GM19025 (cell line): ENCODE measurements at regions not wholly inside any gene's neighbourhood (a gene's known extent, or its start where the extent isn't known, plus 50 kb on each side); places are given as distances from the start of the nearest gene placed in this dataset.

ENCODE experiments used
- ATAC-seq: cut with Tn5 transposase; IDR thresholded peaks from one replicate; pipeline ENCODE4 v1.9.1; 2021; ENCODE audit warnings: mild to moderate bottlenecking, low read depth, moderate library complexity; ENCODE audit not compliant: unreplicated experiment

DNA sequence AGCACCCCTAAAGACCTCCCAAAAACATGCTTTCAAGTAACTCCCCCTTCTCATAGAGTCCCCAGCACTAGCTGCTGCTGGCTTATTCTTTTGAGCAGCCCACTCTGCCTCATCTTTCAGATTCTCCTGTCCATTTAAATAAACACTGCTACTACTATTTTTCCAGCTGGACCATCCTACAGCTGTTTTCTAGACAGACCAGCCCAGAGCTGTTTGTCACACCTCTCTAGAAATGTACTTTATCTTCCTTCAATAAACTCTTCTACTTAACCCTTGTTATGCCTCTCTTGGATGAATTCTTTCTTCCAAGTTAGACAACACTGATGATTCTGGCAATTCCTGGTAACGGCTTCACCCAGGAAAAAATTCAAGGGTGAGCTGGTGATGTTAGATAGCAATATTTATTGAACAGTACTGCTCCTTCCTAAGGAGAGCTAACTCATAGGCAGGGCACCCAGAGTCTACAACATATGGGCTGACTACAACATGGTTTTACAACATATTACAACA is 995.7 kb downstream of the LRFN5 start:
- ATAC-seq, result no peak

DNA sequence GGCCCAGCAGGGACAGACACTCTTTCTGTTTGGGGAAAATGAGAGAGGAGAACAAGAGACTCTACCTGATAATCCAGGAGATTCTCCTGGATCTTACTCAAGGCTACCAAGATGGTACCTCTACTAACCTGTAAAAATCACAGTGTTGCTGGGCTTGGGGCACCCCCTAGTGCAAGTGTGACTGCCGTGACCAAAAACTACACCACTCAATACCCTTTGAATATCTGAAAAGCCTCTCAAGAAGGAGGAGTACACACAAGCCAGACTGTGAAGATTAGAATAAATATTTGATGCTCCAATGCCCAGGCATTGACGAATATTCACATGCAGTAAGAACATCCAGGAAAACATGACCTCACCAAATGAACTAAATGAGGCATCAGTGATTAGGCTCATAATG is 965.4 kb downstream of the LRFN5 start:
- no peak for ATAC-seq

DNA sequence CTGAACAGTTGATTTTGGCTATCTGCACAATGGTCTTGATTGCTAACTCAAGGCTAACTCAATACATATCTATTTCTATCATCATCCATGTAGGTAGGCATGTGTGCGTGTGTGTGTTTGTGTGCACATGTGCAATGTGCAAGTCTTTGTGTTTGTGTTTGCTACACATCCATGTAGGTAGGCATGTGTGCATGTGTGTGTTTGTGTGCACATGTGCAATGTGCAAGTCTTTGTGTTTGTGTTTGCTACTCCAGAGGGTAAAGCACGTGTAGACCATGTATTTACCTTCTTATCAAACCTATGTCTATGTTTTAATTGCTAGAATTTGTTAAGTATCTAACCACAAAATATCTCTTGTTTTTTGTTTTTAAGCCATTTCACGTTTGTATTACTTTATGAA is 962.6 kb downstream of the LRFN5 start:
- no peak for ATAC-seq

- no peak for ATAC-seq
These were observed 958.9 kb downstream of the LRFN5 start for GRCh38 chr14:42565556-42565955.

DNA sequence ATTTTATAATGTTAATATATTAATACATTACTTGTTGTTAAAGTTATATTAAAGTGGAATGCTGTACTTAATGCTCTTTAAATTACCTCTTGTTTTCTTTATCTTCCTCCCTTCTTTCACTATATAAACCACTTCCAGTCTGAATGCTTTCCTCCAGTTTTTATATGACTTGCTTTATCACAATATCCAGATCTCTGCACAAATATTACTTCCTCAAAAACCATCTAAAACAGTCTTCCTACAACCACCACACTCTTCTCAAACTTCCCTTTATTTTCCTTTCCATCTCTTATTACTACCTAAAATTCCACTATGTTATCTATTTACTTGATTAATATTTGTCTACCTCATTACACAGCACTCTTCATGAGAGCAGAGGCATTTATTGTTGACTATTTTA is 956.6 kb downstream of the LRFN5 start:
- no peak for ATAC-seq

DNA sequence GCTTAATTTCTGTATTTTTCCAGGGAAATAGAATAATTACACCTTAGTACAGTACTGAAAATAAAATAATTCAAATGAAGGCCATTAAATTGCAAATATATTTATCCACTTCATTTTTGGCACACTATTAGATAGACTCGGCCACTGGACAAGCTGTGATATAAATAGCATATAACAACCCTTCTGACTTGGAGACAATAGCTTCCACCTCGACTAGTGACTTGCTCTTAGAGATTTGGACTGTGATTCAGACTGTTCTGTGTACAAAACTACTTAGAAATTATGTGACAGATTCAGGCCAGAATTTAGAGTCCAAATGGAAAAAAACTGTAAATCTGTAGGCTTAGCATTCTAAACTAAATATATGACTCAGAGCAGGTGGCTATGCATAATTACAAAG is 949.9 kb downstream of the LRFN5 start:
- no peak for ATAC-seq

- ATAC-seq, result no peak
These were observed 948.7 kb downstream of the LRFN5 start for GRCh38 chr14:42555365-42555764.

DNA sequence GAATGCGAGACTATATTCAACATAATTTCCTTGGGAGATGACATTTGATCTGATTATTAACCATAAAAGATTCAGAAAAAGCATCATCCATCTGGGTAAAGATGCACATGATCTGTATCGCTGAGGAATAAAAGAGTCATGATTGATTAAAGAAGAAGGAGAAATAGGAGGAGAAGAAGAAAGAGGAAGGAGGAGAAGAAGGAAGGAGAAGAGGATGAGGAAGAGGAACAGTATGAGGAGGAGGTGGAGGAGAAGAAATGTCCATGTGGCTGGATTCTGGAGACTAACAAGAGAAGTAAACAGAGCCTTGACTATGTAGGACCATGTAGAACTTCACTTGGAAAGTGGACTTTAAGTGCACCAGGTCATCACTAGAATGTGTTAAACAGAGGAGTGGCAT is 947.4 kb downstream of the LRFN5 start:
- no peak for ATAC-seq

DNA sequence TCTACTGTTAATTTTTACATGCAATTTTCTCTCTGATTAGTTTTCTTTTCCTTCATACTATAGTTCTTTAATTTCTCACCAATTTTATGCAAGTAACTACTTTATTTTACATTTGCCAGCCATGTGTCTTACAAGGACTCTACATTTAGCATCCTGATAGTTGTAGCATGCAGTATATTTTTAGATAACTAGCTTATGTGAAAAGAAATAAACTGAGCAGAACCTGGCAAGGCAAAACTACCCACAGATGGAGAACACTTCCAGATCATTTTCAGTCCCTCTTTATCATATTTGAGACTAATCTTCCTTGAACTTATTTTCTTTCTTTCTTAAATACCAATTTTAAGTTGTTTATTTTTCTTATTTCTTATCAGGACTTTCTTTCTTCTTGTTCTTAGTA is 943.6 kb downstream of the LRFN5 start:
- no peak for ATAC-seq

DNA sequence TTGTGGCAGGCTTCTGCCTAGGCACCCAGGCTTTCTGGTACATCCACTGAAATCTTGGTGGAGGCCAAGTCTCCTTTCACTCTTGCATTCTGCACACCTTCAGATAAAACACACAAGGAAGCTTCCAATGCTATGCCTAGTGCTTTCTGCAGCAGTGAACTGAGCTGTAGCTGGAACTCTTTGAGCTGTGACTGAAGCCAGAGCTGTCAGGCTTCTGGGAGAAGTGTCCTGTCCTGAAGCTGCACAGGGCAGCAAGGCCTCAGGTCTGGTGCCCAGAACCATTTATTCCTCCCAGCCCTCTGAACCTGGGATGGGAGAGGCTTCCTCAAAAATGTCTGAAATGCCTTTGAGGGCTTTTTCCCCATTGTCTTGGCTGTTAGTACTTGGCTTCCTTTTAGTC is 941.7 kb downstream of the LRFN5 start:
- no peak for ATAC-seq

GRCh38 chr14:42545636-42546035 is 939.0 kb downstream of the LRFN5 start:
- ATAC-seq, result no peak

GRCh38 chr14:42541535-42542001 is 934.9 kb downstream of the LRFN5 start:
- no peak for ATAC-seq

DNA sequence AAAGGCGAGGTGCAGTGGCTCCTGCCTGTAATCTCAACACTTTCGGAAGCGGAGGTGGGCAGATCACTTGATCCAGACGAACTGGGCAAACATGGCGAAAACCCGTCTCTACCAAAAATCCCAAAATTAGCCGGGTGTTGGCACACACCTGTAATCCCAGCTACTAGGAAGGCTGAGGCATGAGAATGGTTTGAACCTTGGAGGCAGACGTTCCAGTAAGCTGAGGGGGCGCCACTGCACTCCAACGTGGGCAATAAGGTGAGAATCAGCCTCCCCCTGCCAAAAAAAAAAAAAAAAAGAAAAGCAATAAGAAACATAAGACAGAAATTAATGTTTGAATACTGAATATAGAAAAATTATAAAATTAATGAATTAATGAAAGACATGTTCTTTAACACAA is 928.7 kb downstream of the LRFN5 start:
- no peak for ATAC-seq

- ATAC-seq, result no peak
These were observed 926.8 kb downstream of the LRFN5 start for GRCh38 chr14:42533476-42533875.

GRCh38 chr14:42532194-42532593 is 925.5 kb downstream of the LRFN5 start:
- ATAC-seq, result no peak

DNA sequence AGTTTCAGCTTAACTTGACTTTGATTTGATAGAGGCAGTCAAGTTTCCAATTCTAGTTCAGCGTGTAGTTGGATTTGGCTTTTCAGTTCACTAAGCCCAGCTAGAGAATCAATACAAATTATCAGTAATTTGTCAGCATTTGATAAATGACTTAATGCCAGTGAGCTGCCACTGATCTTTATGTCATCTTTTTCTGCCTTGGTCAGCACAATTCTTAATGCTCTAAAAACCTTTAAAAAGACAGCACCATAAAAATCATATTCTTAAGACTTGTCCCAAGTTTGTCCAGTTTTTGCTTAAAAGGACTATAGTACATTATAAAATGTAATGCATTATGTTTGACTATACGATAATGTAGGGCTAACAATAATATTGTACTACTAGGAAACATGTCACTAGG is 920.5 kb downstream of the LRFN5 start:
- ATAC-seq, result no peak

GRCh38 chr14:42523666-42524065 is 917.0 kb downstream of the LRFN5 start:
- ATAC-seq, result no peak

DNA sequence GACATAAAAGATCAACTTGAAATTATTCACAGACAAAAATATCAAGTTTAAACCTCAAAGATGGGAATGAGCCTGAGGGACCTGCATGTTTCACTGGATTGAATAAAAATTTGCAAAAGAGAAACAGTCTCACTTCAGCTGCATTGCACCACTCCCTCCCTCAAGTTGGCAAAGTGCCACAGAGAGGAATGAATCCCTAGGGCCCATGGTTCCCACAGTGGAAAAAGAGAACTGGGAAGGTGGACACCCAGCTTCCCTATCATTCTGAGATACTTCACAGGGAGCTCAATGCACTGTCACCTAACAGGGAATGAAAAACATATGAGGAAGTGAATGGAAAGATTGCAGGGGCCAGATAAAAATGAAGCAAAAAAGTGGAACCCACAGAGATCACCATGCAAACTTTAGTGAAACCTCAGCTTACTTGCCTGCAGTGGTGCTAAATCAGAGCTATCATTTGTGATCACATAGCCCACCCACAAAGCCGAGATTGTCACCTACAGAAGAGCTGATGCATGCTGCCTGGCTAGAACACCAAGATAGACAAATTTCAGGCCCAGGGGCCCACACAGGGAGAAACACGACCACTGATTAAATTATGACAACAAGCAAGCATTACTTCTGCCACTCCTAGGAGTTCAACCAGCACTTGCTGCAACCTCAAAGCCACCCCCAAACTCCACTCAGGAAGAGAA is 911.3 kb downstream of the LRFN5 start:
- ATAC-seq, result no peak

- no peak for ATAC-seq
These were observed 907.2 kb downstream of the LRFN5 start for GRCh38 chr14:42513837-42514236.

DNA sequence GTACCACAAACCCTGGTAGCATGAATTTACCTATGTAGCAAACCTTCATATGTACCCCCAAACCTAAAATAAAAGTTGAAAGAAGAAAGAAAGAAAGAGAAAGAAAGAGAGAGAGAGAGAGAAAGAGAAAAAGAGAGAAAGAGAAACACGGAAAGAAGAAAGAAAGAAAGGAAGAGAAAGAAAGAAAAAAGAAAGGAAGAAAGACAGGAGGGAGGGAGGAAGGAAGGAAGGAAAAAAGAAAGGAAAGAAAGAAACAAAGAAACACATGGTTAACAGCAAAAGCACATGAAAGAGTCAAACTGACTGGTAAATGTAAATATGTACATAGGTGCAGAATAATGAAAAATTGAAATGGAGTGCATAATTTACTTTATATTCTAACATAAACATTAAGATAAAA is 903.4 kb downstream of the LRFN5 start:
- ATAC-seq, result no peak

DNA sequence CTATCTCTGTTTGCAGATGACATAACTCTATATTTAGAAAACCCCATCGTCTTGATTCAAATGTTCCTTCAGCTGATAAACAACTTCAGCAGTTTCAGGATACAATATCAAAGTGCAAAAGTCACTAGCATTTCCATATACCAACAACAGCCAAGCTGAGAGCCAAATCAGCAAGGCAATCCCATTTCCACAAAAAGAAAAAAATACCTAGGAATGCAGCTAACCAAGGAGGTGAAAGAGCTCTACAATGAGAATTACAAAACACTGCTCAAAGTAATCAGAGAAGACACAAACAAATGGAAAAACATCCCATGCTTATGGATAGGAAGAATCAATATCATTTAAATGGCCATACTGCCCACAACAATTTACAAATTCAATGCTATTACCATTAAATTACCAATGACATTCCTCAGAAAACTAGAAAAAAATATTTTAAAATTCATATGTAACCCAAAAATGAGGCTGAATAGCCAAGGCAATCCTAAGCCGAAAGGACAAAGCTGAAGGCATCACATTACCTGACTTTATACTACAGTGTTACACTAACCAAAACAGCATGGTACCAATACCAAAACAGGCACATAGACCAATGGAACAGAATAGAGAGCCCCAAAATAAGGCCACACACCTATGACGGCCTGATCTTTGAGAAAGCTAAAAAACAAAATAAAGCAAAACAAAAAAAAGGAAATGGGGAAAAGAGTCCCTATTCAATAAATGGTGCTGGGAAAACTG is 901.7 kb downstream of the LRFN5 start:
- no peak for ATAC-seq

DNA sequence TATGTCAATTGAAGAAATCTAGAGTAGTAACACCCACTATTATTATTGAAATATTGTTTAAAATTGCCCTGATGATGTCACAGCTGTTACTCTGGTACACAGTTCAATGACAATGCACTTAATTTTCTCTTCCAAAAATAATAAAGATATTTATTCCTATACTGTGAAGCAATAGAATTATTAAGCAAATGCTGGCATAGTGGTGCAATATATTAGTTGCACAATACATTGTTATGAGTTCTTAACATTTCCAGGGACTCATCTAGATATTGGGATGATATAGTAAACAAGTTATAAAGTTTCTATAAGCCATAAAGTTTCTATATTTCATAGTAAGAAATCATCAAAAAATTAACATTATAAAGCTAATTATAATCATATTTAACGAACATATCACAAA is 897.8 kb downstream of the LRFN5 start:
- no peak for ATAC-seq
